GM12878 (cell line): ENCODE measurements at regions not wholly inside any gene's neighbourhood (a gene's known extent, or its start where the extent isn't known, plus 50 kb on each side); places are given as distances from the start of the nearest gene placed in this dataset.

Experiments
- ATAC-seq: fragments of 200-7000 bp; cut with Tn5 transposase; 3 replicates; pipeline ENCODE4 v1.9.1; 2020; ENCODE audit warnings: mild to moderate bottlenecking, moderate library complexity
- BruUV-seq: library from RNA; stranded (reverse); fragments of 400-500 nt; replicated peaks from 2 replicates; lab custom pipeline; 2021; lab: Mats Ljungman, UMichigan
- CTCF ChIA-PET: fragments of 300-600 bp; sonication (Branson Sonifier 250); formaldehyde crosslinking; extraction: SDS; loops from one replicate; lab custom pipeline; 2021; ENCODE audit warnings: inconsistent platforms; lab: Yijun Ruan, JAX
- POLR2A ChIA-PET: fragments of 350-600 bp; formaldehyde crosslinking; extraction: SDS; loops from one replicate; lab custom pipeline; 2021; ENCODE audit warnings: inconsistent platforms; lab: Charles Lee
- RAD21 ChIA-PET: fragments of 300-600 bp; sonication (Branson Sonifier 250); formaldehyde crosslinking; loops from one replicate; lab custom pipeline; 2023; ENCODE audit warnings: antibody characterized with exemption; ENCODE audit not compliant: unreplicated experiment; lab: Charles Lee
- SMC1A ChIA-PET: fragments of 300-600 bp; sonication (Branson Sonifier 250); formaldehyde crosslinking; loops from one replicate; lab custom pipeline; 2023; ENCODE audit not compliant: unreplicated experiment, uncharacterized antibody; lab: Charles Lee
- DNase-seq: peaks from one replicate; pipeline ENCODE4 v3.0.0-alpha.2; 2011; ENCODE audit warnings: low read depth, low spot score
- FAIRE-seq: peaks from 3 replicates; lab custom pipeline; 2011; peaks lifted over from hg19 to GRCh38; lab: Jason Lieb, UNC
- H2AFZ ChIP-seq: 2 replicates; pipeline ENCODE4 v1.6.0; 2011; ENCODE audit warnings: low read depth, low read length, control low read depth; ENCODE audit not compliant: control insufficient read depth
- H3K27ac ChIP-seq: 2 replicates; pipeline ENCODE4 v1.5.1; 2011; ENCODE audit warnings: control low read depth; ENCODE audit not compliant: control insufficient read depth, insufficient read depth
- H3K27me3 ChIP-seq, 2 experiments: replicated peaks in 1 of 2; 2 replicates each; pipeline versions ENCODE4 v1.6.0 to v1.6.1; 2011; ENCODE audit warnings: low read length in 1 of 2; ENCODE audit not compliant: control insufficient read depth in 2 of 2, insufficient read depth in 2 of 2
- H3K36me3 ChIP-seq, 2 experiments: 2 replicates each; pipeline ENCODE4 v1.5.1; 2011; ENCODE audit warnings: low read length in 1 of 2; ENCODE audit not compliant: control insufficient read depth in 2 of 2, insufficient read depth in 2 of 2
- H3K4me1 ChIP-seq: 2 replicates; pipeline ENCODE4 v1.6.1; 2011; ENCODE audit warnings: mild to moderate bottlenecking, low read length, moderate library complexity, mixed read lengths; ENCODE audit not compliant: control insufficient read depth, insufficient read depth
- H3K4me2 ChIP-seq: 2 replicates; pipeline ENCODE4 v1.6.0; 2011; ENCODE audit warnings: control low read depth; ENCODE audit not compliant: control insufficient read depth, insufficient read depth
- H3K4me3 ChIP-seq: fragments of 200-600 bp; sonication (generic); 2 replicates; pipeline ENCODE4 v1.5.1; 2016
- H3K79me2 ChIP-seq: 2 replicates; pipeline ENCODE4 v1.6.0; 2011; ENCODE audit warnings: low read length; ENCODE audit not compliant: control insufficient read depth, insufficient read depth
- H3K9ac ChIP-seq: 2 replicates; pipeline ENCODE4 v1.8.0; 2011; ENCODE audit warnings: low read length, control low read depth, mixed read lengths; ENCODE audit not compliant: control insufficient read depth, insufficient read depth
- H3K9me3 ChIP-seq: replicated peaks from 3 replicates; pipeline ENCODE4 v1.5.1; 2011; ENCODE audit warnings: mild to moderate bottlenecking, low read length; ENCODE audit not compliant: control insufficient read depth, insufficient read depth
- H4K20me1 ChIP-seq: 2 replicates; pipeline ENCODE4 v1.6.0; 2011; ENCODE audit not compliant: control insufficient read depth, insufficient read depth
- BHLHE40 ChIP-seq, 2 experiments: fragments of 450-650 bp in 1 of 2; IDR thresholded peaks; 2 replicates each; pipeline ENCODE4 v1.6.1; 2011 to 2017; ENCODE audit warnings: low read depth in 2 of 2, borderline replicate concordance in 1 of 2, improper control_type of control experiment in 1 of 2, low read length in 1 of 2, mild to moderate bottlenecking in 1 of 2
- CEBPB ChIP-seq, 2 experiments: fragments of 150-350 bp in 1 of 2; IDR thresholded peaks; 2 replicates each; pipeline ENCODE4 v1.6.1; 2012 to 2014; ENCODE audit warnings: low read depth in 2 of 2, low read length in 2 of 2, borderline replicate concordance in 1 of 2, inconsistent platforms in 1 of 2
- DPF2 ChIP-seq: fragments of 450-650 bp; IDR thresholded peaks from 2 replicates; pipeline ENCODE4 v1.6.1; 2017; ENCODE audit warnings: mild to moderate bottlenecking
- E2F8 ChIP-seq: fragments of 450-650 bp; IDR thresholded peaks from 2 replicates; pipeline ENCODE4 v1.6.1; 2018; ENCODE audit warnings: mild to moderate bottlenecking, low read depth, moderate library complexity; ENCODE audit not compliant: partially characterized antibody
- FOXM1 ChIP-seq: IDR thresholded peaks from 2 replicates; pipeline ENCODE4 v1.6.1; 2012; ENCODE audit warnings: low read depth, mild to moderate bottlenecking, inconsistent platforms, low read length, moderate library complexity
- MTA2 ChIP-seq: fragments of 450-650 bp; IDR thresholded peaks from 2 replicates; pipeline ENCODE4 v1.6.1; 2016; ENCODE audit warnings: low read depth, mild to moderate bottlenecking, moderate library complexity
- NFYA ChIP-seq: IDR thresholded peaks from 2 replicates; pipeline ENCODE4 v1.6.1; 2011; ENCODE audit warnings: low read depth, mild to moderate bottlenecking, low read length, improper control_type of control experiment, borderline replicate concordance
- POU2F2 ChIP-seq: IDR thresholded peaks from 3 replicates; pipeline ENCODE4 v1.6.1; 2011; ENCODE audit warnings: low read depth, mild to moderate bottlenecking, low read length, borderline replicate concordance
- TCF3 ChIP-seq: IDR thresholded peaks from 2 replicates; pipeline ENCODE4 v1.6.1; 2012; ENCODE audit warnings: low read depth, mild to moderate bottlenecking, low read length, borderline replicate concordance; ENCODE audit not compliant: insufficient read depth
- WGBS: methylation state at CpG from one replicate; pipeline ENCODE4 v1.1.6; 2016; ENCODE audit warnings: low lambda C conversion rate; ENCODE audit not compliant: insufficient replicate concordance, insufficient coverage; ENCODE audit errors: missing lambda C conversion rate; 5-methylcytosine and 5-hydroxymethylcytosine counted together
- in situ Hi-C: fragments of 300-500 bp; cut with MboI; formaldehyde crosslinking; loops from 9 replicates; pipeline ENCODE4 v1.14.3; 2018; ENCODE audit warnings: mixed read lengths
- intact Hi-C: fragments of 100-400 bp; cut with micrococcal nuclease; formaldehyde crosslinking; loops from one replicate; pipeline ENCODE4 v1.14.2; 2022; ENCODE audit not compliant: unreplicated experiment

GRCh38 chr17:14525551-14526455 is 224.9 kb downstream of the HS3ST3B1 start:
- Histone ChIP-seq H4K20me1 (no peaks in the 10 kb centered on the region), H3K27me3 (no peaks in the 10 kb centered on the region), H3K27ac (no peak overlapping the region), H3K4me3 (no peak overlapping the region), H2AFZ (no peak overlapping the region), H3K36me3 (no peaks in the 10 kb centered on the region), H3K9me3 (no peaks in the 10 kb centered on the region), H3K4me1 (no peaks in the 10 kb centered on the region), H3K4me2 (no peak overlapping the region), H3K79me2 (no peaks in the 10 kb centered on the region)
- POLR2A ChIA-PET, result no interaction called here
- RAD21 ChIA-PET, result no interaction called here
- in situ Hi-C loops, result no loop called here
- TF ChIP-seq BHLHE40 (IDR thresholded peaks at IDR 0.05; ENCODE audit: borderline replicate concordance in 1 of 2, low read depth in 2 of 2, low read length in 1 of 2), result no peak
- TF ChIP-seq MTA2, result no peak
- TF ChIP-seq FOXM1, result no peak
- TF ChIP-seq DPF2, result no peak
- no peak for TF ChIP-seq E2F8
- no peak for TF ChIP-seq TCF3
- no peak for TF ChIP-seq NFYA
- no peak for TF ChIP-seq POU2F2
- no peak for TF ChIP-seq CEBPB (IDR thresholded peaks at IDR 0.05; ENCODE audit: borderline replicate concordance in 1 of 2, low read depth in 2 of 2, low read length in 2 of 2)
- TF ChIP-seq, all 136 proteins: peak for 0
- DNase-seq (no peak), ATAC-seq (no peak), FAIRE-seq (no peak)
- 14% methylated on average over 5 of the region's 5 CpGs for WGBS
- CTCF ChIA-PET, result no interaction called here
- SMC1A ChIA-PET, result no interaction called here
- no TSS peak for BruUV-seq
- no peak overlapping the region for H3K9ac ChIP-seq
- intact Hi-C loops, result no loop called here
